NCI-H345 (cell line): ENCODE measurements at regions not wholly inside any gene's neighbourhood (a gene's known extent, or its start where the extent isn't known, plus 50 kb on each side); places are given as distances from the start of the nearest gene placed in this dataset.

ENCODE experiments used
- DNase-seq: peaks from one replicate; lab custom pipeline; 2025; lab: John Stamatoyannopoulos, UW

- no peak for DNase-seq
These were observed 53.6 kb upstream of the KCNJ15 start for GRCh38 chr21:38203229-38203628.

GRCh38 chr21:38205940-38206339 lies 50.9 kb upstream of the KCNJ15 start:
- no peak for DNase-seq

- no peak for DNase-seq
These were observed 50.1 kb upstream of the KCNJ15 start for GRCh38 chr21:38206646-38207045.
